ENCODE measurements at regions not wholly inside any gene's neighbourhood (a gene's known extent, or its start where the extent isn't known, plus 50 kb on each side); places are given as distances from the start of the nearest gene placed in this dataset.

GRCh38 chr18:77996737-77997136 lies 747.1 kb downstream of the GALR1 start:
- DNase-seq, result no peak

DNA sequence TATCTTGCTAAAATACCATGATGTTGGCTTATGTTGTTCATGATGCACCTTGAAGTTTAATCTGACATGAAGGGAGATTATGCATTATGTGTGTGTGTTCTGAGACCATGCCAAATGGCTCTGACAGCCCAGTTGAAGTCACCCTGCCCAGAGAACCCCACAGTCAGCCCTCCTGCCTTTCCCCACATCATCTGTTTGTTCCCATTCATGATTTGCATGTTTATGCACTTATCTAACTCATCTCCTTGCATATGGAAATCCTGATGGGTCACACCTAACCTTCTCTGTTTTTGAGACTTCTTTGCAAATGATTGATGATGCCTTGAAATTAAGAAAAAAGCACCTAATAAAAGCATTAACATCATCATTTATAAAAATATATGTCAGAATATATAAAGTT lies 752.2 kb downstream of the GALR1 start:
- DNase-seq, result no peak

DNA sequence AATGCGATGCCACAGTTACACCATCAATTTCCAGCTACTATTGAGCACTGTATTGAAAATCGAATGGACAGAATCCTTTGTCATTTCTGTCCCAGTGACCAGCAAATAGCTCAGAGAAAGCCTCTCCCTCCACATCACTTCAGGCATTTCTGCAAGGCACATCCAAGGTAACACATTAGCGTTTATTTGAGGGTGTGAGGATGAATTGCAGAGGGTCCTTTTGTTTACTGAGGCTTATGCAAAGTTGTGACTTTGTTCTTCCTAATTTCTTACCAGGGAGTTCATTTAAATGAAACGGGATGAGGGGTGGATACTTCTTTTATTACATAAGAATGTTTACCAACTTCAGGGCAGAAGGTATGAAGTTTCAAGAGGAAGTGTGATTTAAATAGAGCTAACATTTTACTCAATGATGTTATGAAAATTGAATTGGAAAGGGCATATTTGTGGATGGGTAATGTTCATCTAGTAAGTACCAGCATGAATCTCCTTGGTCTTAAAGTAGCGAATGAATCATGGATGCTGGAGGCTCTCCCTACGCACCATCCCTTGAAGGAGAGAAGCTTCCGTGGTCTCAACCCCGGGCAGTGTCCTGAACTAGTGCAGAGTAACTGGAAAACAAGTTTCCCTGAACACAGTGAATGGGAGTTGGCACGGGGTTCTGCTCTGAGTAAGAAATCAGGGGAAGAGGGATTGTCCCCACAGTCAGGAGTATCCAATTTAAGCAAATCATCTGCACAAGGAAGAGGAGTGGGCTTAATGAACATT lies 756.5 kb downstream of the GALR1 start:
- DNase-seq, result no peak

GRCh38 chr18:78006774-78007260 lies 757.2 kb downstream of the GALR1 start:
- no peak for DNase-seq

DNA sequence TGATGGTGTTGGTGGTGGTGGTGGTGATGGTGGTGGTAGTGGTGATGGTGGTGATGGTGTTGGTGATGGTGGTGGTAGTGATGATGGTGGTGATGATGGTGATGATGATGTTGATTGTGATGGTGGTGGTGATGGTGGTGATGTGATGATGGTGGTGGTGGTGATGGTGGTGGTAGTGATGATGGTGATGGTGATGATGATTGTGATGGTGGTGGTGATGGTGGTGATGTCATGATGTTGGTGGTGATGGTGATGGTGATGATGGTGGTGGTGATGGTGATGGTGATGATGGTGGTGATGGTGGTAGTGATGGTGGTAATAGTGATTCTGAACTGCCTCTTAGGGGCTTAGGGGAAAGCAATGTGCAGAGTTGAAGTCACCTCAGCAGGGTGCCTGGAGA lies 760.7 kb downstream of the GALR1 start:
- DNase-seq, result no peak

DNA sequence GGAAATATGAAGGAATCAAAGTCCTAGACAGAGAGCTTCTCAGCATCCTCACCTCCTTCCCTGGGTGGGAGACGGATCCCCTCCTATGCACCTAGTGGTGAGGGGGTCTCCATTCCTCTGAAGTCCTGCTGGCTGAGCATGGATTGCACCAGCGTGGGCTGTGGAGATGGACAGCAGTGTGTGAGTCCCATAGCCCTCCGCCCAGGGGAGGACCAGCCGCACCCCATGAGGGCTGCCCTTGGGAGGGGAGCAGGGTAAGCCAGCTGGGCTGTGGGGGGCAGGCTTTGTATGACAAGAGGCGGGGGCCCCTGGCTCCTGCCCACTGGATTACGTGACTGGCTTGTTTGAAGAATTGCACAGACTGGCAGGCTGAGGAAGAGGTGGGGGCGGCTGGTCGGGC lies 768.2 kb downstream of the GALR1 start:
- no peak for DNase-seq

DNA sequence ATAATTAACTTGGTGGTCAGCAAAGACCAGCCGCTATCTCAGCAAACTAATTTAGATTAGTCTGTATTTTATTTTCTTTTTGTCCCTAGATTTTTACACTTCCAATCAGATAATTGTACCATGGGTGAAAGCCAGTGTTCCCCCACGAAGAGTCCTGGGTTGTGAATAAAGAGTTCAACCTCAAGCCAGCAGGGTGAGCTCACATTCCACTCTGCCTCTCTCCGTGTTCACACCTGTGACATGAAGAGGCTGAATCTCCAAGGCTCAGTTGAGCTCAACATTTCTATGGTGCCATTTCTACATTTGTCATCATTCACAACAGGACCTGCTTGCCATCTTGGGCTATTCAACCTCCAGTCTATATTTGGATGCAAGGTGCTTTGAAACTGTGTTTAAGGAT lies 771.5 kb downstream of the GALR1 start:
- no peak for DNase-seq

DNA sequence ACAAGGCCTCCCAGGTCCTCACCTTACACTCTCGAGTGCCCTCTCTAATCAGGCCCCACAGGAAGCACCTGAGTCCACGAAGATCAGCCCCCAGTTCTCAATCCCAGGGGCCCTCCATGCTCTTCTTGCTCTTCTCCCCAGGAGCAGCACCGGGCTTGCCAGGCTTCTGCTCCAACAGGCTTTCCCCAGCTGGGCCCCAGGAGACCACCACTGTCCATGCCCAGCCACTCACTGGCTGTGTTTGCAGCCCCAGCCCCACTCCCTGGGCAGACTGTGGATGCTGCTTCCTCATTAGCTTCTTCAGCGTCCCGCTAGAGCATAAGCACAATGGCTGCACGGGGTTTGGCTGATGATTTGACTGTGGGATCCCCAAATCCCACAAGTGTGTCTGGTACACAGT lies 781.9 kb downstream of the GALR1 start:
- no peak for DNase-seq

DNA sequence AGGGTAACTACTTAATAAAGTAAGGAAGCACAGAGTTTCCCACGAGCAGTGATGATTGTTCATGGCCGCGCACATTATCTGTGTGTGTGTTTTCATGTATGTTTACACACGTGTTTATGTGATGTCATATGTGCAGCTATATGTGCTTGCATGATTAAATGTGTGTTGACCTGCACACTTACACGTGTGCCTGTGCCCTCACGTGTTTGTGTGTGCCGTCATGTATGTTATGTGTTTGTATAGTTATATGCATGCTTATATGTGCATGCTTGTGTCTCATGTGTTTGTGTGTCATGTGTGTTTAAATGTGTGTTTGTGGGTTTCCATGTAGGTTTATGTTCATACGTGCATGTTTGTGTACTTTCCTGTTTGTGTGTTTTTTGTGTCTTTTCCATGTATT lies 782.3 kb downstream of the GALR1 start:
- no peak for DNase-seq

GRCh38 chr18:78032574-78032973 lies 782.9 kb downstream of the GALR1 start:
- DNase-seq, result no peak

- DNase-seq, result no peak
Measured at GRCh38 chr18:78034755-78035154, 785.1 kb downstream of the GALR1 start.

- DNase-seq, result no peak
Measured at GRCh38 chr18:78041218-78041617, 791.6 kb downstream of the GALR1 start.

GRCh38 chr18:78046631-78047030 lies 797.0 kb downstream of the GALR1 start:
- DNase-seq, result no peak

DNA sequence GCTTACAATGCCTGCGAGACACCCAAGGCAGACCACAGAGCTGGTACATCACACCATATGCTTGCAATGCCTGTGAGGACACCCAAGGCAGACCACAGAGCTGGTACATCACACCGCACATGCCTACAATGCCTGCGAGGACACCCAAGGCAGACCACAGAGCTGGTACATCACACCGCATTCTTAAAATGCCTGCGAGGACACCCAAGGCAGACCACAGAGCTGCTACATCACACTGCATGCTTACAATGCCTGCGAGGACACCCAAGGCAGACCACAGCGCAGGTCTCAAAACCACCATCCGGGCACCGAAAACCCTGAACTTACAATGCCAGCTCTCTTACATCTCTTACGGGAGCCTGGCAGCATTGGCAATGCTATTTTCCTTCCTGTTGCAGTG lies 799.6 kb downstream of the GALR1 start:
- no peak for DNase-seq

GRCh38 chr18:78054801-78055200 lies 805.2 kb downstream of the GALR1 start:
- no peak for DNase-seq

- no peak for DNase-seq
Measured at GRCh38 chr18:78056011-78056410, 806.4 kb downstream of the GALR1 start.

- no peak for DNase-seq
Measured at GRCh38 chr18:78069784-78070664, 820.4 kb downstream of the GALR1 start.

GRCh38 chr18:78071166-78071710 lies 821.6 kb downstream of the GALR1 start:
- no peak for DNase-seq

GRCh38 chr18:78071776-78072175 lies 822.1 kb downstream of the GALR1 start:
- DNase-seq, result no peak

GRCh38 chr18:78072375-78072774 lies 822.7 kb downstream of the GALR1 start:
- DNase-seq, result no peak

DNA sequence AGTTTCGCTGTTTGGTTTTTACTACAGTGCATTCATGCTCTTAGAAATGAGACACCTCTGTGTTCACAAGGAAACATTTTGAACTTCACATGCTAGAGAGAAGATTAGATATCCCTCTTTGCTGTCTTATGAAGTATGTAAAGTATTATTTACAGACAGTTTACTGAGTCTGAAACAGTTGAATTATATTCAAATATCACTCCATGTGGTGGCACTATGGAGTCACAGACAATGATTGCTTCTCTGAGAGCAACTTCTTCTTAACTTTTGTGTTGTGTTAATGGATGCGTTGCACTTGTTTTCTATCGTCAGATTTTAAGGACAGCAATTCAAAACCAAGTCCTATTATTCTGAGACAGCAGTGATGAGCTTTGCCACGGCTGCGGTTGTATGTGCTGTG lies 823.6 kb downstream of the GALR1 start:
- no peak for DNase-seq

GRCh38 chr18:78074400-78075020 lies 824.9 kb downstream of the GALR1 start:
- no peak for DNase-seq

DNA sequence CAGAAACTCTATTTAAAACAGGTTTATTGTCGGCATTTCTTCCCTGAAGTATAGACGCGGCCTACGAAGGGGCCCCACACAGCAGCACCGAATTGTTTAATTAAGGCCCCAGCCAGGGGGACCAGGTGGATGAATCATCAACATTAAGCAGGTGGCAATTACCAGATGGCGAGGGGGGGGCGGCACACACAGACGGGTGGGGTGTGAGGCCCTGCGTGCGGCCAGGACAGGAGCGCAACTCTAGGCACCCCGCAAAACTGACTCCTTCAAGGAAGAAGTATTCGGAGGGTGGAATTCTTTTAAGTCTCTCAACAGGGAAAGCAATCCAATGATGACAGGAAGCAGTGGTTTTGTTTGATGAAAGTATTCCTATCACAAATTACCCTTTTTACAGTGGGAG lies 830.4 kb downstream of the GALR1 start:
- DNase-seq, result no peak
